GM10266 (cell line): ENCODE measurements at regions not wholly inside any gene's neighbourhood (a gene's known extent, or its start where the extent isn't known, plus 50 kb on each side); places are given as distances from the start of the nearest gene placed in this dataset.
"Not testable (repeated sequence)": the region's sequence is repeated elsewhere in the genome, so short reads cannot be mapped to it uniquely, and the experiment has no call there.

ENCODE experiments used
- DNase-seq: peaks from one replicate; pipeline ENCODE4 v3.0.0; 2012; ENCODE audit errors: extremely low spot score
- CTCF ChIP-seq: IDR thresholded peaks from 2 replicates; pipeline ENCODE4 v1.5.1; 2012; ENCODE audit warnings: mild to moderate bottlenecking, low read depth; ENCODE audit not compliant: control insufficient read depth, insufficient read depth; ENCODE audit errors: missing control alignments

- DNase-seq: no peak
- TF ChIP-seq CTCF: no peak
These were observed 1416.7 kb downstream of the FSCB start for GRCh38 chr14:43090380-43090779.

- no peak for DNase-seq
- TF ChIP-seq CTCF: no peak
These were observed 1419.4 kb downstream of the FSCB start for GRCh38 chr14:43087666-43088065.

- DNase-seq: no peak
- no peak for TF ChIP-seq CTCF
These were observed 1421.3 kb downstream of the FSCB start for GRCh38 chr14:43085819-43086218.

GRCh38 chr14:43067372-43067771, 1439.7 kb downstream of the FSCB start:
- not testable (repeated sequence) for DNase-seq

- no peak for DNase-seq
- no peak for TF ChIP-seq CTCF
These were observed 1449.4 kb downstream of the LRFN5 start for GRCh38 chr14:43056106-43056505.

- TF ChIP-seq CTCF: no peak
- DNase-seq: no peak
These were observed 1446.2 kb downstream of the LRFN5 start for GRCh38 chr14:43052897-43053296.

GRCh38 chr14:43043850-43044249, 1437.2 kb downstream of the LRFN5 start:
- TF ChIP-seq CTCF: no peak

GRCh38 chr14:43042408-43042807, 1435.7 kb downstream of the LRFN5 start:
- TF ChIP-seq CTCF: no peak
- no peak for DNase-seq

More at GRCh38 chr14:43043850-43044249, 1437.2 kb downstream of the LRFN5 start:
- DNase-seq: no peak
